LNCAP (cell line): ENCODE measurements at regions not wholly inside any gene's neighbourhood (a gene's known extent, or its start where the extent isn't known, plus 50 kb on each side); places are given as distances from the start of the nearest gene placed in this dataset.

ENCODE experiments used
- CTCF ChIP-seq: fragments of 450-650 bp; IDR thresholded peaks from 2 replicates; pipeline ENCODE4 v1.5.1; 2017; ENCODE audit warnings: mild to moderate bottlenecking

DNA sequence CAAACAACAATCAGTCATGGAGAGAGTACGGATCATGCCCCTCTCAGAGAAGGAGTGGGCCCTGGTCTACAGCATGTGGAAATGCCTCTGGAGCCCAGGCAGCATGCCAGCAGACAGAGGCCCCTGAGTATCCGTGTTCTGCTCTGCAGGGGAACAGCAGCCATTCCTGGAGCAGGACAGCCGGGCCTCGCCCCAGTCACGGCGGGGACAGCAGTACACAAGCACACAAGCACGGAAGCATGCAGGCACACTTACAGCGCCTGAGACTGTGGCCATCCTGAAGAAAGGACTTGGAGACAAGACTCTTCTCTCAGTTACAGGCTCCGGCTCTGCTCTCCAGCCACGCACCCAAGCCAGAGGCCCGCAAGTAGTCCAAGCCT lies 102.6 kb upstream of the ALDH1B1 start:
- no peak for TF ChIP-seq CTCF

GRCh38 chr9:38289236-38289865 lies 103.2 kb upstream of the ALDH1B1 start:
- no peak for TF ChIP-seq CTCF

- TF ChIP-seq CTCF: no peak
Observed at GRCh38 chr9:38288502-38288901, 104.0 kb upstream of the ALDH1B1 start.

- TF ChIP-seq CTCF: no peak
Observed at GRCh38 chr9:38287420-38287985, 105.0 kb upstream of the ALDH1B1 start.

DNA sequence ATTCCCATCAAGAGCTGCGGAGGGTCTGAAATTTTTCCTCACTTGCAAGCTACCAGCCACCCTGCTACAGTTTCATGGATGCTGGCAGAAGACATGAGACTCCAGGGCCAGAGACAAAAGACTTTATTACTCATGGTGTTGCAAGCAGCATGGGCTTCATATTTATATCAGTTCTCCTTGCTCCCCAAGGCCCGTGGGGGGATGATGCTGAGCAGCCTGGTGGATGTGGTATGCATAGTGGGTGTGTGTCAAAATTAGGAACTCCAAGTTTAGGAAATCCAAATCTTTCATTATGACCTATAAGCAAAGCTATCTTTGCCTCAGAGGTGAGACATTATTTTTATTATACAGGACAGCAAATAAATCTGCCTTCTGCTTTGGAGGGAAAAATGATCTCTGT lies 105.7 kb upstream of the ALDH1B1 start:
- no peak for TF ChIP-seq CTCF

- TF ChIP-seq CTCF: no peak
Observed at GRCh38 chr9:38286357-38286756, 106.1 kb upstream of the ALDH1B1 start.

DNA sequence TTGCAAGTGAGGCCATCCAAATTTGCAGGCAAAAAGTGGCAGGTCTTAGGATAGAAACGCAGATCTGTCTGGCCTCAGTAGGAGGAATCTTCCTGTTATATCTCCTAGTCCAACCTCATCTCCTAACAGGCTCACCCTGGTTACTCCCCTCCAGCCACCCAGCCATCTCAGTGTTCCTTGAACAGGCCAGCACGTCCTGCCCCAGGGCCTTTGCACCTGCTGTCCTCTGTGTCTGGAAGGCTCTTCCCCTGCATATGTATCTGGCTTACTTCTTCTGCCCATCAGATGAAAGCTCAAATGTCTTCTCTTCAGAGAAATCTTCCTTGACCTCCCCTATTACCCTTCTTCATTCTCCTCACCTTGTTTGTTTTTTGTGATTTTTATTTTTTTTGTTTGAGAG lies 107.3 kb upstream of the ALDH1B1 start:
- no peak for TF ChIP-seq CTCF

DNA sequence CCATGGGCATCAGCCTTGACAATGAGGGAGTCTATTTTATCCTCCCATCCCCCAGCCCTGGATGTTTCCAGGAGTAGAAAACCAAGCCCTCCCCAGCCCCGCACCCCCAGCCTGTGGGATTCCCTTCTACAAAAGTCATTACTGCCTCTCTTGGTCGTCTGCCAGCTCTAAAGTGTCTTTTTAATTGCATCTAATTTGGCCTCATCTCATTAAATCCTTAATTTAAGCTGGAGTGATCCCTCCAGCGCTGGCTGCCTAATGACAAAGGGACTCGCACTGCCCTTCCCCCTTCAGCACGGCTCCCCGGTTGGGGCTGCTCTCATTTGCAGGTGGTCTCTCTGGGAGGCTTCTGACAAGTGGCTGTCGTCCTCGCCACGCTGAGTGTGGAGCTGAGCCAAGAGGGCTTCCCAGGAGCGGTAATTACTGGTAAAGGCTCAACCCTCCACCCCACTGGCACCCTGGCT lies 107.9 kb upstream of the ALDH1B1 start:
- no peak for TF ChIP-seq CTCF
